ENCODE measurements at regions not wholly inside any gene's neighbourhood (a gene's known extent, or its start where the extent isn't known, plus 50 kb on each side); places are given as distances from the start of the nearest gene placed in this dataset.

DNA sequence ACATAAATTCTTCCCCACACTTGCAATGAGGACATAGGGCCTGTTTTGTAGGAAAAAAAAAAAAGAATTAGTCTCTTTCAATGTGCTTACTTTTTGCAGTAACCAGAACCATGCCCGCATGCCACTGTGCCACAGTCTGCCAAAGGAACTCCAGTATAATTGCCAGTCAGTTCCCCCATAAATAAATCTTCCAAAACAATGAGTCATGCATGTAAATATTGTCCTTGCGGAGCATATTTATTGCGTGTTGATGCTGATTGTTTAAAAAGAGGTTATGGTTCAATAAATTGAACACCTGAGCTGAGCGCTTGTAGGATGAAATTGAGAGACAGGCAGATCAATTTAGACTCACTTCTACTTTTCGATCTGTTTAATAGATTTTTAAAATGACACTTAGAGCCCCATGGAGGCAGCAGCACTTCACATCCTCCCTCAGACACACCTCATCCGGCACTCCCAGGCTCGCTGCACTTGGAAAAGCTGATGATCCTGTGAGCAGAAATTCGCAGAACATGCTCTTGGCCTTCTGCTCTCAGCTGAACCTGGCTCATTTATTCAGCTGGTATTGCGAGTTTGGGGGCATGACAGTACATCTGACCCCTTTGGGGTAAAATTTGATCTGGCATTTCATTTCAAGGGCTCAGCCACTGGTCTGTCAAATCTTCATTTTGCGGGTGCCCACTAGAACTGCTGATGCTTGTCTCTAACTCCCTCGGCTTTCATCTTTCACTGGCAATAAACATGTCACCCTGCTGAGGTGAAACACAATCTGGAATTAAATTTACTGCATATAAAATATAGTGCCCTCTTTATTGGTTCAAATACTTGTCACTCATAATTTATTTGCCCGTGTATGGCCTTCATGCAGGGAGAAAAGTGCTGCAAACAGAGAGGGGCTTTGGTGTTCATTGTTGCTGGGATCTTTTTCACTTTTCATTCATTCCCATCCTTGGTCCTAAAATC is 371.1 kb upstream of the POU3F2 start:
- no peak overlapping the region for H3K27ac ChIP-seq
- H3K4me1 ChIP-seq = no peaks in the 10 kb centered on the region
- no peaks in the 10 kb centered on the region for H3K36me3 ChIP-seq
- intact Hi-C loops (cut with DNase I) = no loop called here
- H3K9me3 ChIP-seq = no peaks in the 10 kb centered on the region
- no peaks in the 10 kb centered on the region for H3K27me3 ChIP-seq
- no peak overlapping the region for H3K4me3 ChIP-seq
- TF ChIP-seq CTCF (IDR thresholded peaks at IDR 0.05) = no peak
- DNase-seq (ENCODE audit: low spot score in 2 of 2) = no peak

- intact Hi-C loops (cut with DNase I) = no loop called here
- Histone ChIP-seq H3K4me1 (no peaks in the 10 kb centered on the region), H3K27me3 (no peaks in the 10 kb centered on the region), H3K9me3 (no peaks in the 10 kb centered on the region), H3K4me3 (no peak overlapping the region), H3K27ac (no peak overlapping the region), H3K36me3 (no peaks in the 10 kb centered on the region)
- no peak for TF ChIP-seq CTCF (IDR thresholded peaks at IDR 0.05)
- no peak for DNase-seq (ENCODE audit: low spot score in 2 of 2)
Observed at GRCh38 chr6:98467091-98467490, 367.3 kb upstream of the POU3F2 start.

GRCh38 chr6:98467902-98468301 is 366.5 kb upstream of the POU3F2 start:
- Histone ChIP-seq H3K27ac (no peak overlapping the region), H3K9me3 (no peaks in the 10 kb centered on the region), H3K4me3 (no peak overlapping the region), H3K4me1 (no peaks in the 10 kb centered on the region), H3K27me3 (no peaks in the 10 kb centered on the region), H3K36me3 (no peaks in the 10 kb centered on the region)
- no peak for DNase-seq (ENCODE audit: low spot score in 2 of 2)
- intact Hi-C loops (cut with DNase I) = no loop called here
- no peak for TF ChIP-seq CTCF (IDR thresholded peaks at IDR 0.05)

- no peak for TF ChIP-seq CTCF (IDR thresholded peaks at IDR 0.05)
- H3K27ac ChIP-seq = no peak overlapping the region
- no peak for DNase-seq (ENCODE audit: low spot score in 2 of 2)
- H3K36me3 ChIP-seq = no peaks in the 10 kb centered on the region
- intact Hi-C loops (cut with DNase I) = no loop called here
- no peak overlapping the region for H3K4me3 ChIP-seq
- no peaks in the 10 kb centered on the region for H3K9me3 ChIP-seq
- no peaks in the 10 kb centered on the region for H3K27me3 ChIP-seq
- no peaks in the 10 kb centered on the region for H3K4me1 ChIP-seq
Observed at GRCh38 chr6:98469141-98469540, 365.2 kb upstream of the POU3F2 start.

DNA sequence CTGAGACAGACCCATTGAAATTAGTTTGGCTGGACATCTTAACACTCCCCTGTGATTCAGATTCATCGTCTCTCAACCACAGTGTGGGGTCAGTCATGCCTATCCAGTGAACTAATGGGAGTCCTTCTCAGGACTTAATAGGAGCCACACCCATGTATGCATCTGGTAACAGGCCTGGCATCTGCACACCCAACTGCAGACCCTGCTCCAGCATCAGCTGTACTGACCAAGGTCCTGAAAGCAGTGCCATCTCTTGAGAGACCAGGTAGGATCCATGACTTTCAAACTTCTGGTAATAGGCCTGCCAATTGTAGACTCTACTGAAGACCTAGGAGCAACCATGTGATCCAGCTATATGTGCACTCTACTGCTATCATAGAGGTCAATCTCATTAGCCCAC is 363.6 kb upstream of the POU3F2 start:
- Histone ChIP-seq H3K9me3 (no peaks in the 10 kb centered on the region), H3K4me1 (no peaks in the 10 kb centered on the region), H3K36me3 (no peaks in the 10 kb centered on the region), H3K27me3 (no peaks in the 10 kb centered on the region), H3K27ac (no peak overlapping the region), H3K4me3 (no peak overlapping the region)
- no peak for DNase-seq (ENCODE audit: low spot score in 2 of 2)
- intact Hi-C loops (cut with DNase I) = no loop called here
- TF ChIP-seq CTCF (IDR thresholded peaks at IDR 0.05) = no peak
